ENCODE measurements at regions not wholly inside any gene's neighbourhood (a gene's known extent, or its start where the extent isn't known, plus 50 kb on each side); places are given as distances from the start of the nearest gene placed in this dataset.

DNA sequence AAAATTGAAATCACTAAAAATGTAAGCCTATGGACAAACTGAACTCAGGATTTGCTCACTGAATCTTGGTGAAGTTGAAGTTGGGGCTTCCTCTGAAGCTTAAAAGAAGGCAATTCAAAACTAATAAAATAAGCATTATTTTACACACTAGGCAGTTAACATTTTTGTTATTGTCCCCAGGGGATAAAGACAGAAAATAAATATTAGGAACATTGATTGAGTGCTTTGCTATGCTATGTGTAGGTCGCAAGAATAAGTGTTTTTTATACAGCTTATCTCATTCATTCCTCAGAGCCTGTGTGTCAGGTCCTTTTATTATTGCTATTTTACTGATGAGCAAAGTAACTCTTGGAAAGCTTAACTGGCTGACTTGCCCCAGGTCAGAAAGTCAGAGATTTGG, 82.2 kb downstream of the ZNF608 start:
- no peak for DNase-seq (ENCODE audit: low read depth, low spot score)

DNA sequence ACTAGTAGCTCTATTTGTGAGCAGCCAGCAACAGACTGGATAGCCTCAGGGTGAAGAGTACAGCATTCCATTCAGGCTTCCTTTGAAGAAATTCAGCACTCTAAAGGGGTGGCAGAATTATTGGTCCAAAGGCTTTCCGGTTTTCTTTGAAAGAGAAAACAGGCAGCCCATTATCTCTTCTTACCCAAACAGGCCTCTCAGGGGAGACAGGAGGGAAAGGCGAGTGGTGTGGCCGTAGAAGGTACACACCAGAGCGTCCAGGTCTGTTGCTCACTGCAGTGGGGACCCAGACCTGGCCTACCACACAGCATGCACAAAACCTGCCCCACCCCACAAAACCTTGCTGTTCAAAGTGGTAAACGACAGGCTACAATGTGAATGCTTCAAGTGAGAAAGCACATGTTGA, 83.3 kb downstream of the ZNF608 start:
- DNase-seq (ENCODE audit: low read depth, low spot score) = peak; percentile 44

DNA sequence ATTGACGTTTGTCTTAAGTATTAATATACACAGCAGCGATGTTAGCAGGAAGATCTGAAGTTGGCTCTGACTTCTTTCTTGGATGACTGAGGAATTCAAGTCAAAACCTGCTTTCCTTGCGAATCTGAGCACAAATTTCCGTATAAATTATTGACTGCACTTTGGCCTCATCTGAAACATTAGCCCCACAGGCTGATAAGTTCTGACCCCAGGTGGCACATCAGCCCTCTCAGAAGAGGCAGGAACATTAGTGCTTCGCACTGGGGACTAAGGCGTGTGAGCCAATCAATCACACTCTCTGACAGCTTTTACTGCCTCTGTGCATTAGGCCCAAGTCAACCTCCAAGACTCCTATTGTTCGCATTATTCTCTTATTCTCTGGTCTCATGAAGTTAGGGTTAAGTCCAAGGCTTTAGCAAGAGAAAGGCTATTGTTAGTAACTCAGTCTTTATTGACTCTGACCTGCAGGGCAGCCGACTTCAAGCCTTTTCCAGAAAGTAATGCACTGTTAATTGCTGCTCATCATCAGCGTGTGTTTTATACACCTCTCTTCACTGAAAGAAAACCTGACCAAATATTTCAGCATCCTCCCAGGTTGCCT, 84.2 kb downstream of the ZNF608 start:
- DNase-seq (ENCODE audit: low read depth, low spot score) = no peak

DNA sequence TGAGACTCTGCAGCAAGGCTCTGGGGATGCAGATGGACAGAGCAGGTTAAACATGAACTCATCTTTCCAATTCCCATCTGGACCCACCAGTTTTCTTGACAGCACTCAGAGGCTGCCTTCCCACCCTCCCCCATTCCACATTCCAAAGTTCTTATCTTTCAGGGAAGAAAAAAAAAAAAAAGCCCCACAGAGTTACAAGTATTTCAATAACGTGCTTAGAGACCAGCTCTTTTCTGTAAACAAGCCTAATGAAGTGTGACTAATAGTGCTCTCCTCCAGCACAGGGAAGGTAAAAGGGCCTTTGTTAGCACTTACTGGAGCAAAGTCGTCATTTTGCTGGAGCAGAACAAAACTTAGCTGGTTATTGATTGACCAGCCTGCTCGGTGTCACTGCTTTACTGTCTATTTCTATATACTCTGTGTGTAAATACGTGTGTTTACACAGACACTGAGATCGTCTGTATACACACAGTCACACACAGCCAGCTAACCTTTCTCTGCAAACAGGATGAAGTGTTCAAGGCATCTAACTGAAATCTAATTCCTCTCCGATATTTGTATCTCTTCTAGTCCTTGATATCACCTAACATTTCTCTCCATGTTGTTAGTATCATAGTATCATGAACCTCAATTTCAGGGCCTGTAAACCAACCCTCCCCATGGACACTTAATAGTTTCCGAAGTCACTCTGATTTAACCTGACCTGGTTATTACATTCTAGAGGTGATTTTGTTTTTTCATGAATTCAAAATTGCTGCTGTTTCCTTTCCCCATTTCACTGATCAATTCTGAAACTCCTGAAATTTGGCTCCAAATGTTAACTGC, 84.9 kb downstream of the ZNF608 start:
- DNase-seq (ENCODE audit: low read depth, low spot score) = peak; percentile 92

DNA sequence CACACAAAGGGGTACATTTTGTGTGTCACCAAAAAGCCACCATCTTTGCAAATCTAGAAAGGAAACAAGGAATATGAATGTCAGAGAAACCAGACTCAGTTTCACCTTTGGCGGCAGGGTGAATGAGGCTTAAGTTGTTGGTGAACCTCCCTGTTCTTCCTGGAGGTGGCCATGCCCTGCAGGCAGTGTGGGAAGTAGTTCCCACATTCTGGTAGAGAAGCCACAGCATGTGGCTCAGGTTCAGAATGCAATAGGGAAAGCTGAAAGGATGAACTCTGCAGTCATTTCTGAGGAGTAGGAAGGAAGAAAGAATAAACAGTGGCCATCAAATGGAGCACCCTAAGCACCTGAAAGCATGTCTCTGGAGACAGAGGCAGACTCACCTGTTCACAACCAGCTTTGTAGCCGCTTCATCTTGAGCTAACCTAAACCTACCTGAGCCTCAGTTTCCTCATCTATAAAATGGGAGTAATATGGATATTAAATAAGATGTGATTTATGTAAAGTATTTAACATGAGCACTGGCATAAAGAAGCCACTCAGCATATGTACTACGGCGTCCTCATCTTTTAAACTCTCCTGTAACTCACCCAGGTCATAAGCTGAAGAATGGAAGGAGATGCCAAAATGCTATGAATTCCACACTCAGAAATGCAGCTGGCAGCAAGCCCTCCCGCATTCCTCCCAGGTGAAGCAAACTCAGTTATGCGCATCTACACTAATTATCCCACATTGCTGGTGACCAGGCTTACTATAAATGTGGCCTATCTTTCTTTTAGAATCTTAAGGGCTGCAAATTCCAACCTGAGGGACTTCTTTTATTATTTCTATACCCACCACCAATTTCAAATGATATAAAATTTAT, 86.0 kb downstream of the ZNF608 start:
- peak; percentile 82 for DNase-seq (ENCODE audit: low read depth, low spot score)

DNA sequence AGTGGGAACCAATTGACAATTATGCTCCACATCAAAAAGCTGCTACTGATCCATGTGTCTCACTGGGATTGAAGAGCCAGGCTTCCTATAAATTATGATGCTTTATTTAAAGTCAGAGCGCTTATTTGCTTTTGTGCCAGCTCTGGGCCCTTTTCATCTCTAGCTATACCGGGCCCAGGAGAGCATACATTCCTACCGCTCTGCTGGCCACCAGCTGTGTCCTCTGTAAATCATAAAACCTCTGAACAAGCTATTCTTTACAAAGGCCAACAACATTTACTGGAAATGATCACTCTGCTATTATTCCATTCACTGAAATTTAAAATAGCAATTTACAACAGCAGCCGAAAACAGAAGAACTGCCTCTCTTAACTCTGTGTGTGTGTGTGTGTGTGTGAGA, 86.6 kb downstream of the ZNF608 start:
- DNase-seq (ENCODE audit: low read depth, low spot score) = no peak

DNA sequence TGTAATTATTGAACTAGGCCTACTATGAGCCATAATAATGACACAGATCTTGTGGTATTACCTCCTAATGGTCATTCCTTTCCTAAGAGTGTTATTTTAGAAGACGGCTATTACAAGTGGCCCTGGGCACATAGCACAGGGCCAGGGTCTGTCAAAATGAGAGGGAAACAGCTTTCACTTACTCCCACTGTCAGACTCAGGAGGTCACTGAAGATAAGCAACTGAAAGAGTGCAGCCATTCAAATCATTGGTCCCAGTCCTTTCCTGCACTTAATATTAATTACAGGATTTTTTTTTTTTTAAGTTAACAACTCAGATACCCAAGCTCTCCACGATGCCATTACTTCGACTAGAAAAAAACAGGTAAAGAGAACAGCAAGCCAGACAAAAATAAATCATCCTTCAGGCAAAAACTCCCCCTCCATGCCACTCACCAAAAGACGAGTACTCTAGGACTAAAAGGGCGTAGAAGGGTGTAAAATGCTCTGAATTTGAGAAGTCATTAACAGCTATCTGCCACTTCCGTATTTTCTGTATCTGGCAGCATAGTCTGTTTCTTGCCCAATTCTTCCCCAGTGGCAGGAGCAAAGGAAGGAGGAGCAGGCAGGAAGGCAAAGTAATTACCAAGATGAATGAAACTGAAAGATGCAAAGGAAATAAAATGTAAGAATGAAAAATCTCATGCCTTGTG, 87.4 kb downstream of the ZNF608 start:
- DNase-seq (ENCODE audit: low read depth, low spot score) = no peak

DNA sequence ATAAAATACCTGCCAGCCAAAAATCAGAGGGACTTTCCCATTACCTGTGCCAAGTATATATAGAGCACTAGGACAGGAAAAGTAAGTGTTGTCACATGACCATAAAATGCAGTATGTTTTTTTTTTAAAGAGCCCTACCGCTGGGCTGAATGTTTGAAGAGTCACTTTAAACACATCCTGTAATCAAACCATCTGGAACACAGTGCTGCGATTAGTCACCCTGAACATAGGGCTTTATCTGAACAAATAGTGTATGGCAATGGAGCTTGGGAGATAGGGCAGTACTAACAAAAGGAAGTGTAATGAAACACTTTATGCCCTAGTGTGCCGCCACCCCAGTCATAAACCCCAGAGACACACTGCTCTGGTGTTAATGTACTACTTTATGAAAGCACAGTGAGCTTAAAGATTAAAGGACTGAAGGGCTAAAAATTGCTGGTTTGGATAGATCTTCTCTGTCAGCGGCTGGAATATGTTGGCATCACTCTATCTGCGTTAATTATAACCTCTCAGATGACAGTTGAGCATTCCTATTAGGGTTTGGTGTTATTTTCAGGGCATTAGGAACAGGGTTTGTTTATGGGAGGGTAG, 90.4 kb downstream of the ZNF608 start:
- peak; percentile 71 for DNase-seq (ENCODE audit: low read depth, low spot score)

DNA sequence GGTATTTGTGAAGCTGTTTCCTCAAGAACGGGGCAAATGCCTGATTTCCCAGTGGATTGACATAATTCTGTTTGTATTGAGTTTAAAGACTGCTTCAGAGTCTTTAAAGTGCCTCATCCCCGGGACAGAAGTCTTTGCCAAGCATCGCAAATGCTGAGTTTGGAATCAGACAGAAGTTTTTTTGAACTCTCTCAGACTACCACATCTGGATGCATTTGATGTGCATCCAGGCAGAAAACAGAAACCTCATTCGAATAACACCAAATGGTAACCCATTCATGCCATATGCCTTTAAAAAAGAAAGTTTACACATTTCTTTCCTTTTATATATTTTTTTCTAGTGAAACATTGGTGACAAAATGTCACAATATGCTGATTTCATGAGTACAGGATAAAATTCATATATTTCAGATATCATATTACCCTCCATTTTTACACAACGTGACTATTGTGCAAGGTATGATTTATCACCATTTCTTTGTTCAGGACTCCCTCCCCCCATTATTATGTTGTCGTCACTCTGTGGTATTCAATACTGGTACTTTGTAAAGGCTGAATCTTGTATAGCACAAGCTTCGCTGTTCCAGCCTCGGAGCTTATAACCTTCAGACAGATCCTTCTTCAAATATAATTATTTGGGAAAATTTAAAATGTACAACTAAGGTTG, 91.1 kb downstream of the ZNF608 start:
- peak; percentile 37 for DNase-seq (ENCODE audit: low read depth, low spot score)

DNA sequence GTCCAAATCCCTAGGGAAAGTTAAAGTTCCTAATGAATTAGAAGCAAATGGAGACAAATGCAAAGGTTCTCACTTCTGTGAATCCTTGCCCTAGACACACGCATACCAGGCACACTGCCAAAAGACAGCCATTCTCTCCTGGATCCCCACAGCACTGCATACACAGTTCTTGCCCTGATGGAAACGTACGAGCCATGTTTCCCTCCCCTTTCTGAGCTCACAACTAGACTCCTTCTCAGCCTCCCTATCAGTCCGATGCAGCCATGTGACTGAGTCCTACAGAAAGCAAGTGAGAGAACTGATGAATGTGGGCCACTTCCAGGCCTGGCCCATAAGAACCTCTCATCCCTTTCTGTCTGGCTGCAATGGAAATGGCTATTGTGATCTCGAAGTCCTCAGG, 92.0 kb downstream of the ZNF608 start:
- DNase-seq (ENCODE audit: low read depth, low spot score) = no peak

DNA sequence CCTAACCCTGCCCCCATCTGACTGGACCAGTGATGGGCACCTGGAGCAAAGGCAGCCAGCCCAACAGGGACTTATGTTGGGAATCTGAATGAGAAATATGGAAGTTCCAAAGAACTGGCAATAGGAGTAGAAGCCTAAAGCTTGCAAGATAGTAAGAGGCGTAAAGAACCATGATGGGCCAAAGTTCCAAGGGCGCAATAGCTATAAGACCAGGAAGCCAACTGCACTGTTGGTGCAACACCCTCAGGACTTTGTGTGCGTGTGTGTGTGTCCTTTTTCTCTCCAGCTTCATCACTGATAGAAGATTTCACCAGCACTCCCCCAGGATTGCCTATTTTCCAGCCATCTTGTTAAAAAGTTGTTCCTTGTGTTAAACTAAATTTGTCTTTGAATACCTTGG, 92.8 kb downstream of the ZNF608 start:
- DNase-seq (ENCODE audit: low read depth, low spot score) = no peak

DNA sequence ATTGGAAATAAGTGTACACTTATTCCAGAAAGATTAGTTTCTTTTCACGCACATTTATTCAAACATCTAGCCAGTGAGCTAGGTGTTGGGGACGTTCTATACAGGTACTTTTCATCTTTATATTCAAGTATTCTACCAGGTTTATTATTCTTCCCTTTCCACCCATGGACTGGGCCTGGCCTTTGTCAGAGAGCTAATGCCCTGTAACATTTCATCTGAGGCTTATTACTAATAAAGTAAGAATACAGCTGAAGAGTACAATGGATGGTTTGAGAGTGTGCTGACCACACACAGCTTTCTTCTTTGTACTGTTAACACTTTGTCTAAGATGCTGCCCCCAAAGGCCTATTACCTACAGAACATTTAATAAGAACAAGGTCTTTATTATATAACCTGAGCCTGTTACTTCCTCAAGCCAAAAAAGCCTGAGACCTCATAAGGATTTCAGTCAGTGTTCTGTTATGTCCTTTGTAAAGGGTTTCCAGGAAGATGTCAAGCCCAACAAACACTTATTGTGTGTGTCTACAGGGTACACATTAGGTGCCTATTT, 93.5 kb downstream of the ZNF608 start:
- no peak for DNase-seq (ENCODE audit: low read depth, low spot score)

DNA sequence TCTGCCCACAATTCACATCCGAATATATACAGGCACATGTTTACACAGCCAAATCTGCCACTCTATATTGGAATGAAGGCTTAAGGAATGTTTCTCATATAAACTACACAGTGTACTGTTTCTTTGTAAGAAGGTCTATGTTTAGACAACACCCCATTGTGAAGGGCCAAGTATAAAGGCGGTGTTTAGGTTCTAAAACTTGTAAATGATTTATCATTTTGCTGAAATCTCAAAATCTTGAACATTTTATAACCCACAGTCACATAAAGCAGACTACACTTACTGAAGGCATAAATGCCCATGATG, 94.0 kb downstream of the ZNF608 start:
- no peak for DNase-seq (ENCODE audit: low read depth, low spot score)

DNA sequence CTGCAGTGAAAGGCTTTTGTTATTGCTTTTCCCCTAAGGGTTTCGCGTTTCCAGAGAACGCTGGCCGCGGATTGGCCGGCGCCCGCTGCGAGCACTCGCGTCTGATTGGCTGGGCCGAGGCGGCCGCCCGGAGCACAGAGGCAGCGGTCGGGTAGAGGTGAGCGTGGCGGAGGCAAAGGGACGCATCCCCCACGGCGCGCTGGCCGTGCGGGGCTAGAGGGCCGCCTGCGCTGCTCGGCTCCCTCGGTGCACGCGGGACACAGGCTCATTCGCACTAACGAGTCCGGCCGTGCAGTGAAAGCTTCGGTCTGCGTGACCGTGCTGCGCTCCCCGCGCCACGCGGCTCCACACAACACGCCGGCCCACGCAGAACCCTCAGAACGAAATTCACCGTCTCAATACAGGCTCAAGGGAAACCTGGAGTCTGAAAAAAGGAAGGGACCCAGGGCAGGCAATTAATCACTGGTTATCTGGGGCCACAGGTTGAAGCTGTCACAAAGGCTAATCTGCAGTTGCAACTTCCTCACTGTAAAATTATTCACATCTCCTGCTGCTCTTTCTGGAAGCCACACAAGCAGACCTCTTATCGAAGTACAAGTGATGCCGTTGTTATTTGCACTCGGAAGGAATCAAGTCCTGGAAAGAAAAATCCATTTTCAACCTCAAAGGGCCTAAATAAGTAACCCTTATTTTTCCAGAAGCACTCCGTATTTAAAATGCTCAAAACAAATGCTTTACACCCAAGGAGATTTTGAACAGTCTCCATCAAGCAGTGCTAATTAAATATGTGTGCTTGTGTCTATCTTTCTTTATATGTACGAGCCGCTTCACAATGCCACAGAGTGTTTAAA, 94.6 kb downstream of the ZNF608 start:
- DNase-seq (ENCODE audit: low read depth, low spot score) = peak; percentile 93

DNA sequence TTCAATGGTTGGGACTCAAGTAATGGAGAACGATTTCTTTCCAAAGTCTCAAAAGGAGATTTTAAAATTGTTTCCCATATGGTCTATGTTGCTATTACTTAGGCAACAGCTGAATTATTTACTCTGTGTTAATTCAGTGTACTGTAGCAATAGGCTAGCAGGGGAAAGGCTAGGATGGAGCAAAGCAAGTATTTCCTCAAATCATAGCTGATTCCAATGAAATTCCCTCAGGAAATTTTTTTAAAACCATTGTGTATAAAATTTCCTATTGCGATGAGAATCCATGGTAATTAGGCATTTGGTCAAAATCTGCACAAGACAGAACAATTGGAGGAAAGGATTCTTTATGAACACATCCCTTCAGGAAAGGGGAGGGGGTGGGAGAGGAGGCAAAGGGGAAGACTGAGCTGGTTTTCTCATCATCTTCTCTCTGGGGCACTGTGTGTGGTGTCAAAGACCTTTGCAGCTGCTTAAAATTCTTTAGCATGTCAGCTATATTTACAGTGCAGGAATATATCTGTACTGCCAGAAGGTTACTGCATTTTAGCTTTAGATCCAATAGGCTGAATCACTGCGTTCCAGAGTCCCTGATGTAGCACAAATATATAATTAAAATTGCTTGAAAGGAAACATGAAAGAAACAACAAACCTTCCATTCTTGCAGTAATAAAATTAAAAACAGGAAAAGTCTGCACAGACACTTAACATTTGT, 95.3 kb downstream of the ZNF608 start:
- no peak for DNase-seq (ENCODE audit: low read depth, low spot score)

DNA sequence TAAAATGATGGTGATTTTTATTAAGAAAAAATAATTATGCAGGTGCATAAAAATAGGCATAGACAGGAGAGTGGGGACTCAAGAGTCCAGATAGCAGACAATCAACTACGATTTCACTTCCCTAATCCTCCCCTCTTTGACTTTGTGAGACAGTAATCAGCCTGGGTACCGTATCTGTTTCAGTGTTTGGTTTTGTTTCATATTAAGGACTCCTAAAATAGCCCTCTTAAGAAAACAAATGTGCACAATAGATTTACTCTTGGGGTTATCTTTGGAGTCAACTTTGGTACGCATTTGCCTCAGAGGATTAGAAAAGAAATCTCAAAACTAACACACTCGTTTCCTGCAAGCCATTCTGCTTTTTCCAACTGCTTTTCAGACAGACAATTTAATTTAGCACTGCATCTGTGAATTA, 96.3 kb downstream of the ZNF608 start:
- no peak for DNase-seq (ENCODE audit: low read depth, low spot score)

DNA sequence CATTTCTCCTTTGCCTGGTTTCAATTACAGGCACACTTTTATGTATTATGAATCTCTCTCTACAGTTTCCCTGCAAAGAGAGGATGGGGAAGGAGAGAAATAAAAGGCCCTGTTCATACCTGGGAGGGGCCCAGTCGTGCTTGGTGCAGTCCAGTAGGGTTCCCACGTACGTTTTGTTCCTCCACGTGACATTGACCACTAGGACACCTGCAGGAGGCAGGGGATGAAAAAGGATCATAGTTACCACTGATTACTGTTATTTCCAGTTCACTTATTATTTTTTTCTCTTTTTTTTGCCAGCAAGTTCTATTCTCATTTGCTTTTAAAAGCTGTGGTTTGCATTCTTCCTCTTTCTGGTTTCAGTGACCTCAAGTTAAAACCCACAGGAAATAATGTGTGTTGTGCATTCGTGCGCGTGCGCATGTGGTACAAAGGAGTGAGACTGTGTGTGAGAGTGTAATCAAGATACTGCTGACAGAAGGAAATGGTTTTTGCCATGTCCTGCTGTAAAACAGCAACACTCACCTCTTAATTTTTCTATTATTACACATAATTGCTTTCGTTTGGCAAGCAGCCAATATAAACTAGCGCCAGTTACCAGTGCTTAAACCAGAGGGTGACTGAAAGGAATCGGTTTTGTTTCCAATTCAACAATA, 96.8 kb downstream of the ZNF608 start:
- DNase-seq (ENCODE audit: low read depth, low spot score) = peak; percentile 96

DNA sequence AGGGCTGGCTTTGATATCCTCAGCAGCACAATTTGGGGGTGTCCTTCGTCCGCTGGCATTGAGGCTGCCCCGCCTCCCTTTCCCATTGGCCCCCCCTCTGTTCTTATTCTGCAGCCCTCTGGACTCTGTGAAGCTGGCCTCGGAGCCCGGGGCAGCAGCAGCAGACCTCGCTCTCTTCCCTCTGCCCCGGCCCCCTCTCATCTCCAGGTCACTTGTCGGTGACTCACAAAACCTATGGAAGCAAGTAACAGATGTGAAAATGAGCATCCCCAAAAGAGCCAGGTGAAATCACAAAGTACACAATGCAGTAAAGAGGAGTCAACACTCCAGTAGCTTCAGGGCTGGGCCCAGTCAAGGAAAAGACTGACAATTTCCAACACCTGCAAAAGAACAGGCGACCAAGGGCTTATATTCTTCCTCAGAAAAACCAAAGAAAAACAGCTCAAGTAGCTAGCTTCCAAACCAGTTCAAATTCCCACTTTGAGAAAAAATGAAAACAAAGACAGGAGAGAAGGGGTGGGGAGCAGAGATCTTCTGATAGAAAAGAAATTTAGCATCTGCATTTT, 97.5 kb downstream of the ZNF608 start:
- no peak for DNase-seq (ENCODE audit: low read depth, low spot score)

All from astrocyte of the hippocampus (primary cell).